Colonic mucosa (tissue), 4 donors: ENCODE measurements at regions not wholly inside any gene's neighbourhood (a gene's known extent, or its start where the extent isn't known, plus 50 kb on each side); places are given as distances from the start of the nearest gene placed in this dataset.

Experiments
- DNase-seq: peaks from one replicate; pipeline ENCODE4 v3.0.0-alpha.2; 2020
- H3K27ac ChIP-seq: fragments of 200-600 bp; one replicate; pipeline ENCODE4 v1.8.0; 2021
- H3K27me3 ChIP-seq: fragments of 200-600 bp; one replicate; pipeline ENCODE4 v1.8.0; 2021
- H3K36me3 ChIP-seq: fragments of 200-600 bp; one replicate; pipeline ENCODE4 v1.8.0; 2021
- H3K4me1 ChIP-seq: fragments of 200-600 bp; one replicate; pipeline ENCODE4 v1.8.0; 2021; ENCODE audit warnings: mild to moderate bottlenecking
- H3K4me3 ChIP-seq: fragments of 200-600 bp; one replicate; pipeline ENCODE4 v1.8.0; 2021
- H3K9ac ChIP-seq, 2 donors: one replicate each; pipeline ENCODE4 v1.7.0; 2013; ENCODE audit warnings: control low read depth in 2 of 2, low read depth in 2 of 2, low read length in 2 of 2
- H3K9me3 ChIP-seq: fragments of 200-600 bp; one replicate; pipeline ENCODE4 v1.8.0; 2021
- CTCF ChIP-seq: fragments of 200-600 bp; IDR thresholded peaks from one replicate; pipeline ENCODE4 v1.8.0; 2022; ENCODE audit warnings: antibody characterized with exemption, mild to moderate bottlenecking
- intact Hi-C: fragments of 100-400 bp; cut with DNase I; formaldehyde crosslinking; loops from one replicate; pipeline ENCODE4 v1.14.1; 2022
- donor health status: healthy.
- donor health status: DM: no; HTN: no; CAD: no.
- donor health status: DM: no; HTN: no; CAD: no.

GRCh38 chr6:8900056-8900455 is 464.7 kb upstream of the SLC35B3 start:
- TF ChIP-seq CTCF, result no peak
- Histone ChIP-seq H3K4me1 (no peaks in the 10 kb centered on the region), H3K27me3 (no peaks in the 10 kb centered on the region), H3K36me3 (no peaks in the 10 kb centered on the region), H3K27ac (no peak overlapping the region), H3K4me3 (no peak overlapping the region), H3K9me3 (no peaks in the 10 kb centered on the region), H3K9ac (no peak overlapping the region)
- intact Hi-C loops, result no loop called here
- DNase-seq, result no peak

GRCh38 chr6:8889514-8889913 is 454.2 kb upstream of the SLC35B3 start:
- Histone ChIP-seq H3K9ac (no peak overlapping the region), H3K4me3 (no peak overlapping the region), H3K9me3 (no peaks in the 10 kb centered on the region), H3K4me1 (no peaks in the 10 kb centered on the region), H3K36me3 (no peaks in the 10 kb centered on the region), H3K27ac (no peak overlapping the region), H3K27me3 (no peaks in the 10 kb centered on the region)
- intact Hi-C loops, result no loop called here
- TF ChIP-seq CTCF, result no peak
- no peak for DNase-seq

- no peaks in the 10 kb centered on the region for H3K4me1 ChIP-seq
- no peaks in the 10 kb centered on the region for H3K9me3 ChIP-seq
- intact Hi-C loops, result no loop called here
- H3K27ac ChIP-seq, result no peak overlapping the region
- H3K36me3 ChIP-seq, result no peaks in the 10 kb centered on the region
- H3K9ac ChIP-seq, result no peak overlapping the region
- DNase-seq, result no peak
- H3K4me3 ChIP-seq, result no peak overlapping the region
- H3K27me3 ChIP-seq, result no peaks in the 10 kb centered on the region
- no peak for TF ChIP-seq CTCF
Observed at GRCh38 chr6:8888468-8888867, 453.1 kb upstream of the SLC35B3 start.

- H3K4me3 ChIP-seq, result no peak overlapping the region
- H3K9me3 ChIP-seq, result no peaks in the 10 kb centered on the region
- intact Hi-C loops, result no loop called here
- H3K9ac ChIP-seq, result no peak overlapping the region
- no peak for DNase-seq
- no peak overlapping the region for H3K27ac ChIP-seq
- TF ChIP-seq CTCF, result no peak
- no peaks in the 10 kb centered on the region for H3K27me3 ChIP-seq
- H3K36me3 ChIP-seq, result no peaks in the 10 kb centered on the region
- H3K4me1 ChIP-seq, result no peaks in the 10 kb centered on the region
Observed at GRCh38 chr6:8881663-8882062, 446.3 kb upstream of the SLC35B3 start.

- H3K9me3 ChIP-seq, result no peaks in the 10 kb centered on the region
- no peak overlapping the region for H3K27ac ChIP-seq
- H3K9ac ChIP-seq, result no peak overlapping the region
- H3K4me1 ChIP-seq, result no peaks in the 10 kb centered on the region
- H3K4me3 ChIP-seq, result no peak overlapping the region
- H3K36me3 ChIP-seq, result no peaks in the 10 kb centered on the region
- H3K27me3 ChIP-seq, result no peaks in the 10 kb centered on the region
- intact Hi-C loops, result no loop called here
- TF ChIP-seq CTCF, result no peak
- no peak for DNase-seq
Observed at GRCh38 chr6:8879334-8879733, 444.0 kb upstream of the SLC35B3 start.

- TF ChIP-seq CTCF, result no peak
- no peak for DNase-seq
- H3K27me3 ChIP-seq, result no peaks in the 10 kb centered on the region
- H3K36me3 ChIP-seq, result no peaks in the 10 kb centered on the region
- H3K9ac ChIP-seq, result no peak overlapping the region
- H3K27ac ChIP-seq, result no peak overlapping the region
- H3K4me3 ChIP-seq, result no peak overlapping the region
- intact Hi-C loops, result no loop called here
- H3K9me3 ChIP-seq, result no peaks in the 10 kb centered on the region
- H3K4me1 ChIP-seq, result no peaks in the 10 kb centered on the region
Observed at GRCh38 chr6:8875986-8876385, 440.6 kb upstream of the SLC35B3 start.
